ENCODE measurements at regions not wholly inside any gene's neighbourhood (a gene's known extent, or its start where the extent isn't known, plus 50 kb on each side); places are given as distances from the start of the nearest gene placed in this dataset.

DNA sequence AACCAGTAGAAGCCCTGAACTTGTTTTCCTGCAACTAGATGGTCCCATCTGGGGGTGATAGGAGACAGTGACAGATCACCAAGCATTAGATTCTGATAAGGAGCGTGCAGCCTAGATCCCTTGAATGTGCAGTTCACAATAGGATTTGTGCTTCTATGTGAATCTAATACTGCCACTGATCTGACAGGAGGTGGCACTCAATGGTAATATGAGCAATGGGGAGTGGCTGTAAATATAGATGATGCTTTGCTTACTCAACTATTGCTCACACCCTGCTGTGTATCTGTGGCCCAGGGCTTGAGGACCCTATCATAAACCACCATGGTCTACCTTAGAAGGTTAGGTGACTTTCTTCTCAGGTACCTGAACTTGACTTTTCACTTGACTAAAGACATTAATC is 417.1 kb upstream of the ARHGEF26 start:
- TF ChIP-seq, protein P1, sequence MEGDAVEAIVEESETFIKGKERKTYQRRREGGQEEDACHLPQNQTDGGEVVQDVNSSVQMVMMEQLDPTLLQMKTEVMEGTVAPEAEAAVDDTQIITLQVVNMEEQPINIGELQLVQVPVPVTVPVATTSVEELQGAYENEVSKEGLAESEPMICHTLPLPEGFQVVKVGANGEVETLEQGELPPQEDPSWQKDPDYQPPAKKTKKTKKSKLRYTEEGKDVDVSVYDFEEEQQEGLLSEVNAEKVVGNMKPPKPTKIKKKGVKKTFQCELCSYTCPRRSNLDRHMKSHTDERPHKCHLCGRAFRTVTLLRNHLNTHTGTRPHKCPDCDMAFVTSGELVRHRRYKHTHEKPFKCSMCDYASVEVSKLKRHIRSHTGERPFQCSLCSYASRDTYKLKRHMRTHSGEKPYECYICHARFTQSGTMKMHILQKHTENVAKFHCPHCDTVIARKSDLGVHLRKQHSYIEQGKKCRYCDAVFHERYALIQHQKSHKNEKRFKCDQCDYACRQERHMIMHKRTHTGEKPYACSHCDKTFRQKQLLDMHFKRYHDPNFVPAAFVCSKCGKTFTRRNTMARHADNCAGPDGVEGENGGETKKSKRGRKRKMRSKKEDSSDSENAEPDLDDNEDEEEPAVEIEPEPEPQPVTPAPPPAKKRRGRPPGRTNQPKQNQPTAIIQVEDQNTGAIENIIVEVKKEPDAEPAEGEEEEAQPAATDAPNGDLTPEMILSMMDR (IDR thresholded peaks at IDR 0.05 in 2 of 3, conservative IDR thresholded peaks at IDR 0.05 in 1 of 3; ENCODE audit: control insufficient read depth in 2 of 3, extremely low read depth in 1 of 3, insufficient read depth in 1 of 3, low read depth in 3 of 3, low read length in 3 of 3): no peak
- no peak for TF ChIP-seq SRF (IDR thresholded peaks at IDR 0.05; ENCODE audit: low read depth in 2 of 2, low read length in 2 of 2)
- TF ChIP-seq CREM (IDR thresholded peaks at IDR 0.05; ENCODE audit: low read depth): no peak
- no peak for TF ChIP-seq POLR2A (IDR thresholded peaks at IDR 0.05; ENCODE audit: low read depth, low read length)
- TF ChIP-seq NRF1 (conservative IDR thresholded peaks at IDR 0.05; ENCODE audit: low read depth, low read length): no peak
- TF ChIP-seq TARDBP (IDR thresholded peaks at IDR 0.05; ENCODE audit: borderline replicate concordance): no peak
- no peak for TF ChIP-seq POLR2AphosphoS5 (IDR thresholded peaks at IDR 0.05; ENCODE audit: low read length)
- TF ChIP-seq CEBPB (IDR thresholded peaks at IDR 0.05; ENCODE audit: borderline replicate concordance in 1 of 2, low read depth in 2 of 2, low read length in 2 of 2): no peak
- TF ChIP-seq, protein P2, sequence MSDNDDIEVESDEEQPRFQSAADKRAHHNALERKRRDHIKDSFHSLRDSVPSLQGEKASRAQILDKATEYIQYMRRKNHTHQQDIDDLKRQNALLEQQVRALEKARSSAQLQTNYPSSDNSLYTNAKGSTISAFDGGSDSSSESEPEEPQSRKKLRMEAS (IDR thresholded peaks at IDR 0.05; ENCODE audit: low read depth, low read length): no peak
- TF ChIP-seq SIN3A (IDR thresholded peaks at IDR 0.05; ENCODE audit: low read depth, low read length): no peak
- no peak for TF ChIP-seq RFX5 (IDR thresholded peaks at IDR 0.05; ENCODE audit: low read depth, low read length)
- TF ChIP-seq SUPT20H (IDR thresholded peaks at IDR 0.05; ENCODE audit: borderline replicate concordance, control insufficient read depth, low read depth, low read length): no peak

Data from GM12878 (cell line).